C4-2B (cell line): ENCODE measurements at regions not wholly inside any gene's neighbourhood (a gene's known extent, or its start where the extent isn't known, plus 50 kb on each side); places are given as distances from the start of the nearest gene placed in this dataset.

Source experiments
- CTCF ChIP-seq: fragments of 450-650 bp; conservative IDR thresholded peaks from 2 replicates; pipeline ENCODE4 v1.5.1; 2017; ENCODE audit warnings: mild to moderate bottlenecking
- ZFX ChIP-seq: fragments of 450-650 bp; IDR thresholded peaks from 2 replicates; pipeline ENCODE4 v1.6.1; 2017

GRCh38 chr3:159210336-159210735 is 408.5 kb downstream of the MFSD1 start:
- TF ChIP-seq CTCF (no peak), ZFX (no peak)
